ENCODE measurements at regions not wholly inside any gene's neighbourhood (a gene's known extent, or its start where the extent isn't known, plus 50 kb on each side); places are given as distances from the start of the nearest gene placed in this dataset.

- Histone ChIP-seq H3K4me1 (ENCODE audit: control insufficient read depth in 3 of 3, insufficient read depth in 3 of 3, low read length in 3 of 3) (no peaks in the 10 kb centered on the region), H3K27ac (ENCODE audit: low read depth, low read length) (no peak overlapping the region), H3K9ac (ENCODE audit: low read depth in 1 of 3, low read length in 3 of 3) (no peak overlapping the region), H3K36me3 (ENCODE audit: control insufficient read depth in 3 of 3, insufficient read depth in 3 of 3, low read length in 3 of 3) (no peaks in the 10 kb centered on the region), H3K27me3 (ENCODE audit: control insufficient read depth in 3 of 3, insufficient read depth in 3 of 3, low read length in 3 of 3) (no peaks in the 10 kb centered on the region), H3K4me3 (ENCODE audit: low read length in 3 of 3) (no peak overlapping the region), H3K9me3 (ENCODE audit: control insufficient read depth in 3 of 3, low read length in 3 of 3) (peaks cover 0 to 3% (median 0%) of the 10 kb centered on the region in 3 donors)
Measured at GRCh38 chr1:4379451-4380175, 274.8 kb upstream of the AJAP1 start.

GRCh38 chr1:4380564-4381168 is 273.7 kb upstream of the AJAP1 start:
- no peaks in the 10 kb centered on the region for H3K4me1 ChIP-seq (ENCODE audit: control insufficient read depth in 3 of 3, insufficient read depth in 3 of 3, low read length in 3 of 3)
- H3K36me3 ChIP-seq (ENCODE audit: control insufficient read depth in 3 of 3, insufficient read depth in 3 of 3, low read length in 3 of 3), result no peaks in the 10 kb centered on the region
- no peaks in the 10 kb centered on the region for H3K27me3 ChIP-seq (ENCODE audit: control insufficient read depth in 3 of 3, insufficient read depth in 3 of 3, low read length in 3 of 3)
- no peak overlapping the region for H3K9ac ChIP-seq (ENCODE audit: low read depth in 1 of 3, low read length in 3 of 3)
- H3K9me3 ChIP-seq (ENCODE audit: control insufficient read depth in 3 of 3, low read length in 3 of 3), result peaks cover 0 to 3% (median 0%) of the 10 kb centered on the region in 3 donors
- no peak overlapping the region for H3K4me3 ChIP-seq (ENCODE audit: low read length in 3 of 3)
- H3K27ac ChIP-seq (ENCODE audit: low read depth, low read length), result no peak overlapping the region

GRCh38 chr1:4393191-4393590 is 261.2 kb upstream of the AJAP1 start:
- peaks cover 0 to 9% (median 0%) of the 10 kb centered on the region in 3 donors for H3K27me3 ChIP-seq (ENCODE audit: control insufficient read depth in 3 of 3, insufficient read depth in 3 of 3, low read length in 3 of 3)
- peaks cover 0 to 10% (median 4%) of the 10 kb centered on the region in 3 donors for H3K9me3 ChIP-seq (ENCODE audit: control insufficient read depth in 3 of 3, low read length in 3 of 3)
- no peaks in the 10 kb centered on the region for H3K4me1 ChIP-seq (ENCODE audit: control insufficient read depth in 3 of 3, insufficient read depth in 3 of 3, low read length in 3 of 3)
- H3K9ac ChIP-seq (ENCODE audit: low read depth in 1 of 3, low read length in 3 of 3), result no peak overlapping the region
- no peaks in the 10 kb centered on the region for H3K36me3 ChIP-seq (ENCODE audit: control insufficient read depth in 3 of 3, insufficient read depth in 3 of 3, low read length in 3 of 3)
- H3K27ac ChIP-seq (ENCODE audit: low read depth, low read length), result no peak overlapping the region
- no peak overlapping the region for H3K4me3 ChIP-seq (ENCODE audit: low read length in 3 of 3)

- no peaks in the 10 kb centered on the region for H3K36me3 ChIP-seq (ENCODE audit: control insufficient read depth in 3 of 3, insufficient read depth in 3 of 3, low read length in 3 of 3)
- no peaks in the 10 kb centered on the region for H3K4me1 ChIP-seq (ENCODE audit: control insufficient read depth in 3 of 3, insufficient read depth in 3 of 3, low read length in 3 of 3)
- peaks cover 0 to 10% (median 0%) of the 10 kb centered on the region in 3 donors for H3K27me3 ChIP-seq (ENCODE audit: control insufficient read depth in 3 of 3, insufficient read depth in 3 of 3, low read length in 3 of 3)
- no peak overlapping the region for H3K9ac ChIP-seq (ENCODE audit: low read depth in 1 of 3, low read length in 3 of 3)
- H3K9me3 ChIP-seq (ENCODE audit: control insufficient read depth in 3 of 3, low read length in 3 of 3), result peaks cover 0 to 10% (median 4%) of the 10 kb centered on the region in 3 donors
- no peak overlapping the region for H3K4me3 ChIP-seq (ENCODE audit: low read length in 3 of 3)
- H3K27ac ChIP-seq (ENCODE audit: low read depth, low read length), result no peak overlapping the region
Measured at GRCh38 chr1:4394366-4394765, 260.0 kb upstream of the AJAP1 start.

GRCh38 chr1:4395158-4395557 is 259.3 kb upstream of the AJAP1 start:
- Histone ChIP-seq H3K9me3 (ENCODE audit: control insufficient read depth in 3 of 3, low read length in 3 of 3) (peaks cover 0 to 10% (median 4%) of the 10 kb centered on the region in 3 donors), H3K4me3 (ENCODE audit: low read length in 3 of 3) (no peak overlapping the region), H3K27ac (ENCODE audit: low read depth, low read length) (no peak overlapping the region), H3K36me3 (ENCODE audit: control insufficient read depth in 3 of 3, insufficient read depth in 3 of 3, low read length in 3 of 3) (no peaks in the 10 kb centered on the region), H3K4me1 (ENCODE audit: control insufficient read depth in 3 of 3, insufficient read depth in 3 of 3, low read length in 3 of 3) (no peaks in the 10 kb centered on the region), H3K27me3 (ENCODE audit: control insufficient read depth in 3 of 3, insufficient read depth in 3 of 3, low read length in 3 of 3) (peaks cover 0 to 14% (median 0%) of the 10 kb centered on the region in 3 donors), H3K9ac (ENCODE audit: low read depth in 1 of 3, low read length in 3 of 3) (no peak overlapping the region)

- Histone ChIP-seq H3K27me3 (ENCODE audit: control insufficient read depth in 3 of 3, insufficient read depth in 3 of 3, low read length in 3 of 3) (peaks cover 0 to 16% (median 0%) of the 10 kb centered on the region in 3 donors), H3K9ac (ENCODE audit: low read depth in 1 of 3, low read length in 3 of 3) (no peak overlapping the region), H3K27ac (ENCODE audit: low read depth, low read length) (no peak overlapping the region), H3K4me1 (ENCODE audit: control insufficient read depth in 3 of 3, insufficient read depth in 3 of 3, low read length in 3 of 3) (no peaks in the 10 kb centered on the region), H3K9me3 (ENCODE audit: control insufficient read depth in 3 of 3, low read length in 3 of 3) (peaks cover 0 to 10% (median 4%) of the 10 kb centered on the region in 3 donors), H3K36me3 (ENCODE audit: control insufficient read depth in 3 of 3, insufficient read depth in 3 of 3, low read length in 3 of 3) (no peaks in the 10 kb centered on the region), H3K4me3 (ENCODE audit: low read length in 3 of 3) (no peak overlapping the region)
Measured at GRCh38 chr1:4395676-4396075, 258.7 kb upstream of the AJAP1 start.

GRCh38 chr1:4396551-4396950 is 257.9 kb upstream of the AJAP1 start:
- Histone ChIP-seq H3K9me3 (ENCODE audit: control insufficient read depth in 3 of 3, low read length in 3 of 3) (peaks cover 0 to 7% (median 4%) of the 10 kb centered on the region in 3 donors), H3K36me3 (ENCODE audit: control insufficient read depth in 3 of 3, insufficient read depth in 3 of 3, low read length in 3 of 3) (no peaks in the 10 kb centered on the region), H3K27ac (ENCODE audit: low read depth, low read length) (no peak overlapping the region), H3K4me1 (ENCODE audit: control insufficient read depth in 3 of 3, insufficient read depth in 3 of 3, low read length in 3 of 3) (no peaks in the 10 kb centered on the region), H3K9ac (ENCODE audit: low read depth in 1 of 3, low read length in 3 of 3) (no peak overlapping the region), H3K4me3 (ENCODE audit: low read length in 3 of 3) (no peak overlapping the region), H3K27me3 (ENCODE audit: control insufficient read depth in 3 of 3, insufficient read depth in 3 of 3, low read length in 3 of 3) (peaks cover 0 to 15% (median 4%) of the 10 kb centered on the region in 3 donors)

GRCh38 chr1:4397196-4397595 is 257.2 kb upstream of the AJAP1 start:
- peaks cover 0 to 15% (median 4%) of the 10 kb centered on the region in 3 donors for H3K27me3 ChIP-seq (ENCODE audit: control insufficient read depth in 3 of 3, insufficient read depth in 3 of 3, low read length in 3 of 3)
- H3K27ac ChIP-seq (ENCODE audit: low read depth, low read length), result no peak overlapping the region
- no peak overlapping the region for H3K4me3 ChIP-seq (ENCODE audit: low read length in 3 of 3)
- H3K36me3 ChIP-seq (ENCODE audit: control insufficient read depth in 3 of 3, insufficient read depth in 3 of 3, low read length in 3 of 3), result no peaks in the 10 kb centered on the region
- peaks cover 0 to 7% (median 4%) of the 10 kb centered on the region in 3 donors for H3K9me3 ChIP-seq (ENCODE audit: control insufficient read depth in 3 of 3, low read length in 3 of 3)
- H3K9ac ChIP-seq (ENCODE audit: low read depth in 1 of 3, low read length in 3 of 3), result no peak overlapping the region
- no peaks in the 10 kb centered on the region for H3K4me1 ChIP-seq (ENCODE audit: control insufficient read depth in 3 of 3, insufficient read depth in 3 of 3, low read length in 3 of 3)

GRCh38 chr1:4402032-4402431 is 252.4 kb upstream of the AJAP1 start:
- peaks cover 0 to 14% (median 4%) of the 10 kb centered on the region in 3 donors for H3K27me3 ChIP-seq (ENCODE audit: control insufficient read depth in 3 of 3, insufficient read depth in 3 of 3, low read length in 3 of 3)
- H3K36me3 ChIP-seq (ENCODE audit: control insufficient read depth in 3 of 3, insufficient read depth in 3 of 3, low read length in 3 of 3), result no peaks in the 10 kb centered on the region
- no peak overlapping the region for H3K27ac ChIP-seq (ENCODE audit: low read depth, low read length)
- no peaks in the 10 kb centered on the region for H3K9me3 ChIP-seq (ENCODE audit: control insufficient read depth in 3 of 3, low read length in 3 of 3)
- H3K4me3 ChIP-seq (ENCODE audit: low read length in 3 of 3), result no peak overlapping the region
- H3K9ac ChIP-seq (ENCODE audit: low read depth in 1 of 3, low read length in 3 of 3), result no peak overlapping the region
- no peaks in the 10 kb centered on the region for H3K4me1 ChIP-seq (ENCODE audit: control insufficient read depth in 3 of 3, insufficient read depth in 3 of 3, low read length in 3 of 3)

GRCh38 chr1:4404854-4405590 is 249.4 kb upstream of the AJAP1 start:
- H3K4me3 ChIP-seq (ENCODE audit: low read length in 3 of 3), result no peak overlapping the region
- H3K36me3 ChIP-seq (ENCODE audit: control insufficient read depth in 3 of 3, insufficient read depth in 3 of 3, low read length in 3 of 3), result no peaks in the 10 kb centered on the region
- H3K9ac ChIP-seq (ENCODE audit: low read depth in 1 of 3, low read length in 3 of 3), result no peak overlapping the region
- no peaks in the 10 kb centered on the region for H3K9me3 ChIP-seq (ENCODE audit: control insufficient read depth in 3 of 3, low read length in 3 of 3)
- H3K27ac ChIP-seq (ENCODE audit: low read depth, low read length), result no peak overlapping the region
- peaks cover 0 to 6% (median 4%) of the 10 kb centered on the region in 3 donors for H3K27me3 ChIP-seq (ENCODE audit: control insufficient read depth in 3 of 3, insufficient read depth in 3 of 3, low read length in 3 of 3)
- no peaks in the 10 kb centered on the region for H3K4me1 ChIP-seq (ENCODE audit: control insufficient read depth in 3 of 3, insufficient read depth in 3 of 3, low read length in 3 of 3)
